ENCODE measurements at regions not wholly inside any gene's neighbourhood (a gene's known extent, or its start where the extent isn't known, plus 50 kb on each side); places are given as distances from the start of the nearest gene placed in this dataset.

GRCh38 chr2:234334756-234335155 lies 162.1 kb downstream of the ARL4C start:
- DNase-seq (ENCODE audit: low read depth in 1 of 2, low spot score in 1 of 2), result no peak
- Histone ChIP-seq H3K27ac (replicated peaks) (no peak overlapping the region), H3K27me3 (ENCODE audit: insufficient read depth, poor library complexity, severe bottlenecking) (no peaks in the 10 kb centered on the region), H3K4me3 (replicated peaks; ENCODE audit: insufficient read depth, low read length) (no peak overlapping the region)
- no peak for TF ChIP-seq POLR2AphosphoS5 (IDR thresholded peaks at IDR 0.05; ENCODE audit: low read depth)
- no peak for TF ChIP-seq GABPA (IDR thresholded peaks at IDR 0.05; ENCODE audit: low read depth)
- TF ChIP-seq SPI1 (IDR thresholded peaks at IDR 0.05; ENCODE audit: borderline replicate concordance, low read depth), result no peak
- TF ChIP-seq, protein P1, sequence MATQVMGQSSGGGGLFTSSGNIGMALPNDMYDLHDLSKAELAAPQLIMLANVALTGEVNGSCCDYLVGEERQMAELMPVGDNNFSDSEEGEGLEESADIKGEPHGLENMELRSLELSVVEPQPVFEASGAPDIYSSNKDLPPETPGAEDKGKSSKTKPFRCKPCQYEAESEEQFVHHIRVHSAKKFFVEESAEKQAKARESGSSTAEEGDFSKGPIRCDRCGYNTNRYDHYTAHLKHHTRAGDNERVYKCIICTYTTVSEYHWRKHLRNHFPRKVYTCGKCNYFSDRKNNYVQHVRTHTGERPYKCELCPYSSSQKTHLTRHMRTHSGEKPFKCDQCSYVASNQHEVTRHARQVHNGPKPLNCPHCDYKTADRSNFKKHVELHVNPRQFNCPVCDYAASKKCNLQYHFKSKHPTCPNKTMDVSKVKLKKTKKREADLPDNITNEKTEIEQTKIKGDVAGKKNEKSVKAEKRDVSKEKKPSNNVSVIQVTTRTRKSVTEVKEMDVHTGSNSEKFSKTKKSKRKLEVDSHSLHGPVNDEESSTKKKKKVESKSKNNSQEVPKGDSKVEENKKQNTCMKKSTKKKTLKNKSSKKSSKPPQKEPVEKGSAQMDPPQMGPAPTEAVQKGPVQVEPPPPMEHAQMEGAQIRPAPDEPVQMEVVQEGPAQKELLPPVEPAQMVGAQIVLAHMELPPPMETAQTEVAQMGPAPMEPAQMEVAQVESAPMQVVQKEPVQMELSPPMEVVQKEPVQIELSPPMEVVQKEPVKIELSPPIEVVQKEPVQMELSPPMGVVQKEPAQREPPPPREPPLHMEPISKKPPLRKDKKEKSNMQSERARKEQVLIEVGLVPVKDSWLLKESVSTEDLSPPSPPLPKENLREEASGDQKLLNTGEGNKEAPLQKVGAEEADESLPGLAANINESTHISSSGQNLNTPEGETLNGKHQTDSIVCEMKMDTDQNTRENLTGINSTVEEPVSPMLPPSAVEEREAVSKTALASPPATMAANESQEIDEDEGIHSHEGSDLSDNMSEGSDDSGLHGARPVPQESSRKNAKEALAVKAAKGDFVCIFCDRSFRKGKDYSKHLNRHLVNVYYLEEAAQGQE (IDR thresholded peaks at IDR 0.05; ENCODE audit: insufficient replicate concordance, low read depth), result no peak
- TF ChIP-seq, protein P2, sequence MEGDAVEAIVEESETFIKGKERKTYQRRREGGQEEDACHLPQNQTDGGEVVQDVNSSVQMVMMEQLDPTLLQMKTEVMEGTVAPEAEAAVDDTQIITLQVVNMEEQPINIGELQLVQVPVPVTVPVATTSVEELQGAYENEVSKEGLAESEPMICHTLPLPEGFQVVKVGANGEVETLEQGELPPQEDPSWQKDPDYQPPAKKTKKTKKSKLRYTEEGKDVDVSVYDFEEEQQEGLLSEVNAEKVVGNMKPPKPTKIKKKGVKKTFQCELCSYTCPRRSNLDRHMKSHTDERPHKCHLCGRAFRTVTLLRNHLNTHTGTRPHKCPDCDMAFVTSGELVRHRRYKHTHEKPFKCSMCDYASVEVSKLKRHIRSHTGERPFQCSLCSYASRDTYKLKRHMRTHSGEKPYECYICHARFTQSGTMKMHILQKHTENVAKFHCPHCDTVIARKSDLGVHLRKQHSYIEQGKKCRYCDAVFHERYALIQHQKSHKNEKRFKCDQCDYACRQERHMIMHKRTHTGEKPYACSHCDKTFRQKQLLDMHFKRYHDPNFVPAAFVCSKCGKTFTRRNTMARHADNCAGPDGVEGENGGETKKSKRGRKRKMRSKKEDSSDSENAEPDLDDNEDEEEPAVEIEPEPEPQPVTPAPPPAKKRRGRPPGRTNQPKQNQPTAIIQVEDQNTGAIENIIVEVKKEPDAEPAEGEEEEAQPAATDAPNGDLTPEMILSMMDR (IDR thresholded peaks at IDR 0.05; ENCODE audit: insufficient read depth, low read length), result no peak

DNA sequence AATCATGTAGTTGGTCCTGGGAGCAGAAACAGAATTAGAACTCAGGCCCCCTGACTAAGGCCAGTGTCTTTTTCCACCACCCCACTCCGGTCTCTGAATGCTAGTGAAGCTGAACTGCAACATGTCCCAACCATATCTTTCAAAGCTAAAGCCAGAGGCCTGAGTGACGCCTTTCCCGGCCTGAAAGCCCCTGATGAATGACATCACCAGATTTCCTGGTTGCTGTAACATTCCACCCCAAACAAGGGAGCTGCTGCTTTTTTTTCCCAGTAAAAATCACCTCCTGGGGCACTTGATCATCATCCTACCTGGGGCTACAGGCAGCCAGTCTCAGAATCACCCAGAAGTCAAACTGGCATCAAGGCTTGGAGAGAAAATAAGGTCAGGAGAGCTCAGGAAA lies 162.7 kb downstream of the ARL4C start:
- Histone ChIP-seq H3K27me3 (ENCODE audit: insufficient read depth, poor library complexity, severe bottlenecking) (no peaks in the 10 kb centered on the region), H3K27ac (replicated peaks) (no peak overlapping the region), H3K4me3 (replicated peaks; ENCODE audit: insufficient read depth, low read length) (no peak overlapping the region)
- DNase-seq (ENCODE audit: low read depth in 1 of 2, low spot score in 1 of 2), result no peak
- TF ChIP-seq, protein P1 (IDR thresholded peaks at IDR 0.05; ENCODE audit: insufficient replicate concordance, low read depth), result no peak
- TF ChIP-seq, protein P2 (IDR thresholded peaks at IDR 0.05; ENCODE audit: insufficient read depth, low read length), result no peak
- no peak for TF ChIP-seq GABPA (IDR thresholded peaks at IDR 0.05; ENCODE audit: low read depth)
- TF ChIP-seq POLR2AphosphoS5 (IDR thresholded peaks at IDR 0.05; ENCODE audit: low read depth), result no peak
- TF ChIP-seq SPI1 (IDR thresholded peaks at IDR 0.05; ENCODE audit: borderline replicate concordance, low read depth), result no peak

DNA sequence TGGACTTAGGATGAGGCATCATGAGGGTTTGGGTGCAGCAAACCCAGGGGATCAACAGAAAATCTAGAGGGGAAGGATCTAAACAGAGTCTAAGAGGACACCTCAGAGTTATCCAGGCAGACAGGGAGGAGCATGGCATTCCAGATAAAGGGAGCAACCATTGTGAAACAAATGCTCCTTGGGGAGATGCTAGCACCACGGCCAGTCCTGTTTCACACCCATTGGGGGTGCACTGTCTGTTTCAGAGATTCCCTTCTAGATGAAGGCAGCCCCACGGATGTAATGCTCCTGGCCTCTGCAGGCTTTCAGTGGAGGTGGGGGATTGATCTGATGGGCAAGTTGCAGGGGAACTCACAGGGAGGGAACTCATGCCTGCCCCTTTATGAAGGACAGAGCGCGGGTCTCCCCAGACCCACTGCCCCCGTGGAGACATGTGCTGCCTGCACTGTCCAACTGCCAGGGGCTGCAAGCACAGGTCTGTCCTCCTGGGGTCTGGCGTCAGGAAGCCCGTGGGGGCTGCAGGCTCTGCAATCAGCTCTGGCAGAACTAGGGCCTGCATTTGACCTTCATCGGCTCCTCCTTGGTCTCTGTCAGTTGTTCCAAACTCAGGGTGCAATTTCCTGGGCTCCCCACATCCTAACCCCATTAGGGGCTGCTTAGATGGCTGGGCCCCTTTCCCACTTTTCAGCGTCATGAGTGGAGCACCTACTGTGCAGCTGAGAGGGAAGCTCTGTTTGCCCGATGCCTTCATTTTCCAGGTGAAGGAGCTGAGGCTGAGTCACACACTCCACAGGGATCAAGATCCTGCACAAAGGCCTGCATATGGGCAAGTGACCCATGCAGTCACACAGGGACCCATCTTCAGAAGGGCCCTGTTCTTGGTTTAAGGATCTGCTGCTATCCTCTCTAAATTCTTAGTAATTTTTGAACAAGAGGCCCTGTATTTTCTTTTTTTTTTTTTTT lies 163.4 kb downstream of the ARL4C start:
- DNase-seq (ENCODE audit: low read depth in 1 of 2, low spot score in 1 of 2), result no peak
- no peaks in the 10 kb centered on the region for H3K27me3 ChIP-seq (ENCODE audit: insufficient read depth, poor library complexity, severe bottlenecking)
- no peak overlapping the region for H3K27ac ChIP-seq (replicated peaks)
- TF ChIP-seq SPI1 (IDR thresholded peaks at IDR 0.05; ENCODE audit: borderline replicate concordance, low read depth), result no peak
- TF ChIP-seq GABPA (IDR thresholded peaks at IDR 0.05; ENCODE audit: low read depth), result no peak
- TF ChIP-seq, protein P2 (IDR thresholded peaks at IDR 0.05; ENCODE audit: insufficient read depth, low read length), result no peak
- TF ChIP-seq, protein P1 (IDR thresholded peaks at IDR 0.05; ENCODE audit: insufficient replicate concordance, low read depth), result no peak
- TF ChIP-seq POLR2AphosphoS5 (IDR thresholded peaks at IDR 0.05; ENCODE audit: low read depth), result no peak
- no peak overlapping the region for H3K4me3 ChIP-seq (replicated peaks; ENCODE audit: insufficient read depth, low read length)
